ENCODE measurements at regions not wholly inside any gene's neighbourhood (a gene's known extent, or its start where the extent isn't known, plus 50 kb on each side); places are given as distances from the start of the nearest gene placed in this dataset.

DNA sequence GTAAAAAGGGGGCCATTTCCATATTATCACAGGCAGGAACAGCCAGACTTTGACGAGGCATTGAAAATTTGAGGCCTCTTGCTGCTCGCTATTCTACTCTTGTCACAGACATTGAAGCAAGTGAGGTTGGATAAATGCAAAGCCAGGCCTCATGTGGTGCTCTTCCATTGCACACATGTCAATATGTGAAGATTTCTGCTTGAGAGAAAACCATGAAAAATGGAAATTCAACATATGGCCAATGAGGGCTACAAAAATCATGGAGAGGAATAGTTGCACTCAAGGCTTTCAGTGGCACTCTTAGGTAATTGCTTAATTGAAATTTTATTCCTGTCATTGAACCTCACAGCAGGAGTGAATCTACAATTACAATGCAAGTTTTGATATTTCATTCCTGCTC is 185.6 kb upstream of the MBNL1 start:
- POLR2A ChIA-PET, result no interaction called here
- CTCF ChIA-PET, result interaction anchor here (1.3 to 1.6 kb wide), 2 partner anchors 11 to 14 kb away, joined by 3 to 7 read pairs; no protein-coding TSS in a partner anchor
- H3K4me1 ChIP-seq (ENCODE audit: control extremely low read depth in 1 of 4, control insufficient read depth in 4 of 4, insufficient read depth in 4 of 4, low read length in 3 of 4), result peaks cover 0 to 7% (median 2%) of the 10 kb centered on the region in 4 experiments
- H3K27me3 ChIP-seq (replicated peaks in 2 of 5; ENCODE audit: control insufficient read depth in 4 of 5, insufficient read depth in 5 of 5, low read length in 4 of 5), result no peaks in the 10 kb centered on the region
- DNase-seq, result no peak
- no peaks in the 10 kb centered on the region for H3K36me3 ChIP-seq (ENCODE audit: control insufficient read depth in 4 of 4, insufficient read depth in 4 of 4, low read length in 3 of 4)
- 57% methylated on average over 2 of the region's 2 CpGs for WGBS (ENCODE audit: insufficient coverage)
- no peak overlapping the region for H3K27ac ChIP-seq (ENCODE audit: insufficient read depth in 1 of 2, low read depth in 1 of 2, low read length in 2 of 2, poor library complexity in 1 of 2, severe bottlenecking in 2 of 2)
- H3K4me3 ChIP-seq (ENCODE audit: control insufficient read depth in 1 of 7, extremely low read depth in 1 of 7, insufficient read depth in 4 of 7, low read depth in 2 of 7, low read length in 6 of 7), result no peak overlapping the region
- peaks cover 0 to 3% (median 0%) of the 10 kb centered on the region in 5 experiments for H3K9me3 ChIP-seq (ENCODE audit: control extremely low read depth in 1 of 5, control insufficient read depth in 4 of 5, insufficient read depth in 2 of 5, low read depth in 1 of 5, low read length in 4 of 5)

DNA sequence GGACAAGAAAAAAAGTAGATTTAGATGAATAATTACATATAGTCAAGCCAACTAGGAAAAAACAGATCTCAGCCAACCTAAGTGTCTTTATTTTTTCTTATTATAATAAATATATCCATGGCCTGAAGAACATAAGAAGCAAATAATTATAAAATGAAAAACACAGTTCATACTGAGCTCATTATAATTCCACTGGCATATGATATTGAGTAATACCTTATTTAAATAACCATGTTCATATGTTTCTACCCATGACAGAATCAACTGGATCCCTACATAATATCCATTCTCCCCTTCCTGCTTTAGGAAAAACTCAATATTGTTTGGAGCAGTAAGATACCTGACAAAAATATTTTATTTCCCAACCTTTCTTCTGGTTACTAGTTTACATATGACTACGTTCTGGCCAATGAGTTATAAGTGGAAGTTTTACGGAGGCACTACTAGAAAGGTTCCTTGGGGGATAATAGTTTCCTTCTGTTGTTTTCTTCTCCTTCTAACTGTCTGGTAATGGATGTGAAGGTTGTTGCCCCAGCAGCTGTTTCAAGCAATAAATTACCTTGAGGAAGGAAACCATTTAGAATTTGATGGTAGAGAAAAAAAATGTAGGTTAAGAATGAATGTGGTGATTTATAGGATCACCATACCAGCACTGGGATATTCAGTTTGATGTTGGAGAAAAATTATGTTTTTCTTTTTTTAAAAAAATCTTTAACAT is 184.1 kb upstream of the MBNL1 start:
- DNase-seq, result peak in 2 of 3 donors; percentile 35 to 59
- CTCF ChIA-PET, result interaction anchor here (1.1 to 1.3 kb wide), 2 partner anchors 12 to 13 kb away, joined by 3 read pairs; no protein-coding TSS in a partner anchor
- peaks cover 0 to 7% (median 2%) of the 10 kb centered on the region in 4 experiments for H3K4me1 ChIP-seq (ENCODE audit: control extremely low read depth in 1 of 4, control insufficient read depth in 4 of 4, insufficient read depth in 4 of 4, low read length in 3 of 4)
- peaks cover 0 to 3% (median 0%) of the 10 kb centered on the region in 5 experiments for H3K9me3 ChIP-seq (ENCODE audit: control extremely low read depth in 1 of 5, control insufficient read depth in 4 of 5, insufficient read depth in 2 of 5, low read depth in 1 of 5, low read length in 4 of 5)
- WGBS (ENCODE audit: insufficient coverage), result 14% methylated on average over 1 of the region's 2 CpGs
- no peak overlapping the region for H3K27ac ChIP-seq (ENCODE audit: insufficient read depth in 1 of 2, low read depth in 1 of 2, low read length in 2 of 2, poor library complexity in 1 of 2, severe bottlenecking in 2 of 2)
- no peaks in the 10 kb centered on the region for H3K27me3 ChIP-seq (replicated peaks in 2 of 5; ENCODE audit: control insufficient read depth in 4 of 5, insufficient read depth in 5 of 5, low read length in 4 of 5)
- H3K36me3 ChIP-seq (ENCODE audit: control insufficient read depth in 4 of 4, insufficient read depth in 4 of 4, low read length in 3 of 4), result no peaks in the 10 kb centered on the region
- POLR2A ChIA-PET, result interaction anchor here (0.6 kb wide), 1 partner anchor 307 kb away, joined by 3 read pairs; no protein-coding TSS in a partner anchor
- H3K4me3 ChIP-seq (ENCODE audit: control insufficient read depth in 1 of 7, extremely low read depth in 1 of 7, insufficient read depth in 4 of 7, low read depth in 2 of 7, low read length in 6 of 7), result peak overlapping the region in 2 of 7 experiments; percentile 20 to 36

GRCh38 chr3:152087153-152087552 is 181.6 kb upstream of the MBNL1 start:
- Histone ChIP-seq H3K9me3 (ENCODE audit: control extremely low read depth in 1 of 5, control insufficient read depth in 4 of 5, insufficient read depth in 2 of 5, low read depth in 1 of 5, low read length in 4 of 5) (no peaks in the 10 kb centered on the region), H3K36me3 (ENCODE audit: control insufficient read depth in 4 of 4, insufficient read depth in 4 of 4, low read length in 3 of 4) (no peaks in the 10 kb centered on the region), H3K4me3 (ENCODE audit: control insufficient read depth in 1 of 7, extremely low read depth in 1 of 7, insufficient read depth in 4 of 7, low read depth in 2 of 7, low read length in 6 of 7) (no peak overlapping the region), H3K4me1 (ENCODE audit: control extremely low read depth in 1 of 4, control insufficient read depth in 4 of 4, insufficient read depth in 4 of 4, low read length in 3 of 4) (peaks cover 0 to 5% (median under 1%) of the 10 kb centered on the region in 4 experiments), H3K27ac (ENCODE audit: insufficient read depth in 1 of 2, low read depth in 1 of 2, low read length in 2 of 2, poor library complexity in 1 of 2, severe bottlenecking in 2 of 2) (no peak overlapping the region), H3K27me3 (replicated peaks in 2 of 5; ENCODE audit: control insufficient read depth in 4 of 5, insufficient read depth in 5 of 5, low read length in 4 of 5) (no peaks in the 10 kb centered on the region)
- ChIA-PET POLR2A (no interaction called here), CTCF (interaction anchor here (0.8 kb wide), 1 partner anchor 356 kb away, joined by 4 read pairs; no protein-coding TSS in a partner anchor)
- no peak for DNase-seq

GRCh38 chr3:152089528-152089927 is 179.2 kb upstream of the MBNL1 start:
- no peak overlapping the region for H3K4me3 ChIP-seq (ENCODE audit: control insufficient read depth in 1 of 7, extremely low read depth in 1 of 7, insufficient read depth in 4 of 7, low read depth in 2 of 7, low read length in 6 of 7)
- ChIA-PET CTCF (no interaction called here), POLR2A (interaction anchor here (0.6 kb wide), 1 partner anchor 183 kb away, joined by 3 read pairs; no protein-coding TSS in a partner anchor)
- no peaks in the 10 kb centered on the region for H3K27me3 ChIP-seq (replicated peaks in 2 of 5; ENCODE audit: control insufficient read depth in 4 of 5, insufficient read depth in 5 of 5, low read length in 4 of 5)
- H3K4me1 ChIP-seq (ENCODE audit: control extremely low read depth in 1 of 4, control insufficient read depth in 4 of 4, insufficient read depth in 4 of 4, low read length in 3 of 4), result peaks cover 0 to 4% (median under 1%) of the 10 kb centered on the region in 4 experiments
- no peaks in the 10 kb centered on the region for H3K36me3 ChIP-seq (ENCODE audit: control insufficient read depth in 4 of 4, insufficient read depth in 4 of 4, low read length in 3 of 4)
- no peak overlapping the region for H3K27ac ChIP-seq (ENCODE audit: insufficient read depth in 1 of 2, low read depth in 1 of 2, low read length in 2 of 2, poor library complexity in 1 of 2, severe bottlenecking in 2 of 2)
- DNase-seq, result no peak
- H3K9me3 ChIP-seq (ENCODE audit: control extremely low read depth in 1 of 5, control insufficient read depth in 4 of 5, insufficient read depth in 2 of 5, low read depth in 1 of 5, low read length in 4 of 5), result peaks cover 0 to 3% (median 0%) of the 10 kb centered on the region in 5 experiments

DNA sequence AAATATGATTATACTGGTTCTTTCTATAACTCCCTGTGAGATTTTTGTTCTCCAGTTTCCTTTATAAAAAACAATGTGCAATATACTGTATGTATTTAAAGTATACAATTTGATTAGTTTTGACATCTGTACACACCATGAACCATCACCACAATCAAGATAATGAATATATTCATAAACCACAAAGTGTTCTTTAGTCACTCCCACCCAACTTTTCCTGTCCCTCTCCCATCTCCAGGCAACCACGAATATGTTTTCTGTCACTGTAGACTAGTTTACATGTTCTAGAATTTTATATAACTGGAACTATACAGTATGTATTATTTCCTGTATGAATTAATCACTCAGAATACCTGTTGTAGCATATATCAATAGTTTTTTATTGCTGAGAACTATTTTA is 177.0 kb upstream of the MBNL1 start:
- POLR2A ChIA-PET, result no interaction called here
- Histone ChIP-seq H3K27me3 (replicated peaks in 2 of 5; ENCODE audit: control insufficient read depth in 4 of 5, insufficient read depth in 5 of 5, low read length in 4 of 5) (no peaks in the 10 kb centered on the region), H3K9me3 (ENCODE audit: control extremely low read depth in 1 of 5, control insufficient read depth in 4 of 5, insufficient read depth in 2 of 5, low read depth in 1 of 5, low read length in 4 of 5) (peaks cover 0 to 3% (median 0%) of the 10 kb centered on the region in 5 experiments), H3K27ac (ENCODE audit: insufficient read depth in 1 of 2, low read depth in 1 of 2, low read length in 2 of 2, poor library complexity in 1 of 2, severe bottlenecking in 2 of 2) (no peak overlapping the region), H3K36me3 (ENCODE audit: control insufficient read depth in 4 of 4, insufficient read depth in 4 of 4, low read length in 3 of 4) (no peaks in the 10 kb centered on the region), H3K4me1 (ENCODE audit: control extremely low read depth in 1 of 4, control insufficient read depth in 4 of 4, insufficient read depth in 4 of 4, low read length in 3 of 4) (peaks cover 0 to 2% (median 0%) of the 10 kb centered on the region in 4 experiments), H3K4me3 (ENCODE audit: control insufficient read depth in 1 of 7, extremely low read depth in 1 of 7, insufficient read depth in 4 of 7, low read depth in 2 of 7, low read length in 6 of 7) (no peak overlapping the region)
- CTCF ChIA-PET, result interaction anchor here (0.6 kb wide), 2 partner anchors 51 to 294 kb away, joined by 3 read pairs; no protein-coding TSS in a partner anchor
- WGBS (ENCODE audit: insufficient coverage), result no CpG with 5 or more reads among the region's 1 CpG
- DNase-seq, result no peak

- ChIA-PET POLR2A (no interaction called here), CTCF (interaction anchor here (1.4 kb wide), 1 partner anchor 37 kb away, joined by 3 read pairs; no protein-coding TSS in a partner anchor)
- no peaks in the 10 kb centered on the region for H3K36me3 ChIP-seq (ENCODE audit: control insufficient read depth in 4 of 4, insufficient read depth in 4 of 4, low read length in 3 of 4)
- peaks cover 0 to 2% (median 0%) of the 10 kb centered on the region in 4 experiments for H3K4me1 ChIP-seq (ENCODE audit: control extremely low read depth in 1 of 4, control insufficient read depth in 4 of 4, insufficient read depth in 4 of 4, low read length in 3 of 4)
- no peak overlapping the region for H3K27ac ChIP-seq (ENCODE audit: insufficient read depth in 1 of 2, low read depth in 1 of 2, low read length in 2 of 2, poor library complexity in 1 of 2, severe bottlenecking in 2 of 2)
- no peaks in the 10 kb centered on the region for H3K27me3 ChIP-seq (replicated peaks in 2 of 5; ENCODE audit: control insufficient read depth in 4 of 5, insufficient read depth in 5 of 5, low read length in 4 of 5)
- peaks cover 0 to 3% (median 0%) of the 10 kb centered on the region in 5 experiments for H3K9me3 ChIP-seq (ENCODE audit: control extremely low read depth in 1 of 5, control insufficient read depth in 4 of 5, insufficient read depth in 2 of 5, low read depth in 1 of 5, low read length in 4 of 5)
- H3K4me3 ChIP-seq (ENCODE audit: control insufficient read depth in 1 of 7, extremely low read depth in 1 of 7, insufficient read depth in 4 of 7, low read depth in 2 of 7, low read length in 6 of 7), result no peak overlapping the region
- no peak for DNase-seq
These were observed 174.8 kb upstream of the MBNL1 start for GRCh38 chr3:152093901-152094300.

- peaks cover 0 to 3% (median 0%) of the 10 kb centered on the region in 5 experiments for H3K9me3 ChIP-seq (ENCODE audit: control extremely low read depth in 1 of 5, control insufficient read depth in 4 of 5, insufficient read depth in 2 of 5, low read depth in 1 of 5, low read length in 4 of 5)
- H3K27me3 ChIP-seq (replicated peaks in 2 of 5; ENCODE audit: control insufficient read depth in 4 of 5, insufficient read depth in 5 of 5, low read length in 4 of 5), result no peaks in the 10 kb centered on the region
- H3K36me3 ChIP-seq (ENCODE audit: control insufficient read depth in 4 of 4, insufficient read depth in 4 of 4, low read length in 3 of 4), result no peaks in the 10 kb centered on the region
- ChIA-PET POLR2A (interaction anchor here (0.5 kb wide), 1 partner anchor 1957 kb away, joined by 4 read pairs; no protein-coding TSS in a partner anchor), CTCF (interaction anchor here (1.4 kb wide), 1 partner anchor 37 kb away, joined by 3 read pairs; no protein-coding TSS in a partner anchor)
- no peak overlapping the region for H3K27ac ChIP-seq (ENCODE audit: insufficient read depth in 1 of 2, low read depth in 1 of 2, low read length in 2 of 2, poor library complexity in 1 of 2, severe bottlenecking in 2 of 2)
- no peak for DNase-seq
- peaks cover 0 to 2% (median 0%) of the 10 kb centered on the region in 4 experiments for H3K4me1 ChIP-seq (ENCODE audit: control extremely low read depth in 1 of 4, control insufficient read depth in 4 of 4, insufficient read depth in 4 of 4, low read length in 3 of 4)
- no peak overlapping the region for H3K4me3 ChIP-seq (ENCODE audit: control insufficient read depth in 1 of 7, extremely low read depth in 1 of 7, insufficient read depth in 4 of 7, low read depth in 2 of 7, low read length in 6 of 7)
These were observed 174.3 kb upstream of the MBNL1 start for GRCh38 chr3:152094406-152094805.
